MCF 10A (cell line): ENCODE measurements at regions not wholly inside any gene's neighbourhood (a gene's known extent, or its start where the extent isn't known, plus 50 kb on each side); places are given as distances from the start of the nearest gene placed in this dataset.

ENCODE experiments used
- BruUV-seq: library from RNA; stranded (reverse); fragments of 400-500 nt; replicated peaks from 2 replicates; lab custom pipeline; 2021; lab: Mats Ljungman, UMichigan
- CTCF ChIA-PET: fragments of 300-600 bp; sonication (Branson Sonifier 250); formaldehyde crosslinking; extraction: SDS; loops from one replicate; lab custom pipeline; 2021; ENCODE audit warnings: antibody characterized with exemption, inconsistent platforms; lab: Yijun Ruan, JAX
- POLR2A ChIA-PET: fragments of 300-600, 350-650 bp; sonication (Branson Sonifier 250); formaldehyde crosslinking; extraction: SDS; loops from one replicate; lab custom pipeline; 2020; ENCODE audit warnings: antibody characterized with exemption, inconsistent platforms; lab: Yijun Ruan, JAX
- DNase-seq: peaks from one replicate; pipeline ENCODE4 v3.0.0-alpha.2; 2018; ENCODE audit not compliant: unreplicated experiment
- H3K27ac Mint-ChIP-seq: one replicate; pipeline ENCODE4 v1.8.0; 2022; ENCODE audit warnings: mild to moderate bottlenecking, low read depth, mixed read lengths; ENCODE audit not compliant: unreplicated experiment
- H3K27me3 Mint-ChIP-seq: one replicate; pipeline ENCODE4 v1.8.0; 2022; ENCODE audit warnings: mixed read lengths; ENCODE audit not compliant: insufficient read depth, unreplicated experiment
- H3K36me3 Mint-ChIP-seq: one replicate; pipeline ENCODE4 v1.8.0; 2022; ENCODE audit warnings: mild to moderate bottlenecking, moderate library complexity, mixed read lengths; ENCODE audit not compliant: insufficient read depth, unreplicated experiment
- H3K4me1 Mint-ChIP-seq: one replicate; pipeline ENCODE4 v1.8.0; 2022; ENCODE audit warnings: mixed read lengths; ENCODE audit not compliant: insufficient read depth, unreplicated experiment
- H3K4me3 Mint-ChIP-seq: one replicate; pipeline ENCODE4 v1.8.0; 2022; ENCODE audit warnings: mild to moderate bottlenecking, moderate library complexity, mixed read lengths; ENCODE audit not compliant: unreplicated experiment
- H3K9me3 Mint-ChIP-seq: one replicate; pipeline ENCODE4 v1.8.0; 2022; ENCODE audit warnings: mixed read lengths; ENCODE audit not compliant: unreplicated experiment
- CTCF ChIP-seq: fragments of 200-600 bp; IDR thresholded peaks from one replicate; pipeline ENCODE4 v1.8.0; 2022; ENCODE audit warnings: antibody characterized with exemption, mild to moderate bottlenecking; ENCODE audit not compliant: unreplicated experiment
- intact Hi-C: fragments of 100-400 bp; cut with micrococcal nuclease; formaldehyde crosslinking; loops from 2 replicates; pipeline ENCODE4 v1.14.1; 2022

GRCh38 chr3:28808068-28808467, 459.4 kb upstream of the AZI2 start:
- no peaks in the 10 kb centered on the region for H3K36me3 Mint-ChIP-seq
- ChIA-PET POLR2A (no interaction called here), CTCF (no interaction called here)
- H3K4me3 Mint-ChIP-seq = no peak overlapping the region
- intact Hi-C loops = no loop called here
- BruUV-seq = no TSS peak
- H3K9me3 Mint-ChIP-seq = no peaks in the 10 kb centered on the region
- TF ChIP-seq CTCF = no peak
- no peak overlapping the region for H3K27ac Mint-ChIP-seq
- H3K27me3 Mint-ChIP-seq = no peaks in the 10 kb centered on the region
- no peak for DNase-seq
- H3K4me1 Mint-ChIP-seq = no peaks in the 10 kb centered on the region

GRCh38 chr3:28816017-28816416, 464.9 kb upstream of the RBMS3 start:
- no peak for TF ChIP-seq CTCF
- no peak overlapping the region for H3K4me3 Mint-ChIP-seq
- H3K27ac Mint-ChIP-seq = no peak overlapping the region
- BruUV-seq = no TSS peak
- H3K4me1 Mint-ChIP-seq = no peaks in the 10 kb centered on the region
- no peak for DNase-seq
- H3K36me3 Mint-ChIP-seq = no peaks in the 10 kb centered on the region
- POLR2A ChIA-PET = no interaction called here
- intact Hi-C loops = no loop called here
- no peaks in the 10 kb centered on the region for H3K9me3 Mint-ChIP-seq
- no peaks in the 10 kb centered on the region for H3K27me3 Mint-ChIP-seq
- CTCF ChIA-PET = no interaction called here

GRCh38 chr3:28824316-28824715, 456.6 kb upstream of the RBMS3 start:
- CTCF ChIA-PET = no interaction called here
- TF ChIP-seq CTCF = no peak
- POLR2A ChIA-PET = interaction anchor here (1.2 kb wide), 1 partner anchor 60 kb away, joined by 3 read pairs; no protein-coding TSS in a partner anchor

GRCh38 chr3:28826840-28827239, 454.0 kb upstream of the RBMS3 start:
- Mint-ChIP-seq H3K9me3 (no peaks in the 10 kb centered on the region), H3K4me3 (no peak overlapping the region), H3K27me3 (no peaks in the 10 kb centered on the region), H3K4me1 (no peaks in the 10 kb centered on the region), H3K36me3 (no peaks in the 10 kb centered on the region), H3K27ac (no peak overlapping the region)
- no peak for TF ChIP-seq CTCF
- intact Hi-C loops = no loop called here
- BruUV-seq = no TSS peak
- no peak for DNase-seq
- ChIA-PET CTCF (no interaction called here), POLR2A (interaction anchor here (0.7 kb wide), 1 partner anchor 343 kb away, joined by 3 read pairs; no protein-coding TSS in a partner anchor)

More at GRCh38 chr3:28824316-28824715, 456.6 kb upstream of the RBMS3 start:
- BruUV-seq = no TSS peak
- Mint-ChIP-seq H3K4me3 (no peak overlapping the region), H3K9me3 (no peaks in the 10 kb centered on the region), H3K4me1 (no peaks in the 10 kb centered on the region), H3K27me3 (no peaks in the 10 kb centered on the region), H3K27ac (no peak overlapping the region), H3K36me3 (no peaks in the 10 kb centered on the region)
- no peak for DNase-seq
- intact Hi-C loops = no loop called here
